ENCODE measurements at regions not wholly inside any gene's neighbourhood (a gene's known extent, or its start where the extent isn't known, plus 50 kb on each side); places are given as distances from the start of the nearest gene placed in this dataset.

DNA sequence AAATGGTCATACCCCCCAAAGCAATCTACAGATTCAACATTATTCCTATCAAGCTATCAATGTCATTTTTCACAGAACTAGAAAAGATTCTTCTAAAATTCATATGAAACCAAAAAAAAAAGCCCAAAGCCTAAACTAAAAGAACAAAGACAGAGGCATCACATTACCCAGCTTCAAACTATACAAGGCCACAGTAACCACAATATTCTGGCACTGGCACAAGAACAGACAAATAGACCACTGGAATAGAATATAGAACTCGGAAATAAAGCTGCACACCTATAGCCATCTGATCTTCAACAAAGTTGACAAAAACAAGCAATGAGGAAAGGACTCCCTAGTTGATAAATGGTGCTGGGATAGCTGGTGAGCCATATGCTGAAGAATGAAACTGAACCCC, 89.2 kb upstream of the PCED1B start:
- TF ChIP-seq, protein P1, sequence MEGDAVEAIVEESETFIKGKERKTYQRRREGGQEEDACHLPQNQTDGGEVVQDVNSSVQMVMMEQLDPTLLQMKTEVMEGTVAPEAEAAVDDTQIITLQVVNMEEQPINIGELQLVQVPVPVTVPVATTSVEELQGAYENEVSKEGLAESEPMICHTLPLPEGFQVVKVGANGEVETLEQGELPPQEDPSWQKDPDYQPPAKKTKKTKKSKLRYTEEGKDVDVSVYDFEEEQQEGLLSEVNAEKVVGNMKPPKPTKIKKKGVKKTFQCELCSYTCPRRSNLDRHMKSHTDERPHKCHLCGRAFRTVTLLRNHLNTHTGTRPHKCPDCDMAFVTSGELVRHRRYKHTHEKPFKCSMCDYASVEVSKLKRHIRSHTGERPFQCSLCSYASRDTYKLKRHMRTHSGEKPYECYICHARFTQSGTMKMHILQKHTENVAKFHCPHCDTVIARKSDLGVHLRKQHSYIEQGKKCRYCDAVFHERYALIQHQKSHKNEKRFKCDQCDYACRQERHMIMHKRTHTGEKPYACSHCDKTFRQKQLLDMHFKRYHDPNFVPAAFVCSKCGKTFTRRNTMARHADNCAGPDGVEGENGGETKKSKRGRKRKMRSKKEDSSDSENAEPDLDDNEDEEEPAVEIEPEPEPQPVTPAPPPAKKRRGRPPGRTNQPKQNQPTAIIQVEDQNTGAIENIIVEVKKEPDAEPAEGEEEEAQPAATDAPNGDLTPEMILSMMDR (IDR thresholded peaks at IDR 0.05) = no peak
- TF ChIP-seq POLR2A (IDR thresholded peaks at IDR 0.05) = no peak

Data from testis (tissue), 2 donors.